ENCODE measurements at regions not wholly inside any gene's neighbourhood (a gene's known extent, or its start where the extent isn't known, plus 50 kb on each side); places are given as distances from the start of the nearest gene placed in this dataset.

DNA sequence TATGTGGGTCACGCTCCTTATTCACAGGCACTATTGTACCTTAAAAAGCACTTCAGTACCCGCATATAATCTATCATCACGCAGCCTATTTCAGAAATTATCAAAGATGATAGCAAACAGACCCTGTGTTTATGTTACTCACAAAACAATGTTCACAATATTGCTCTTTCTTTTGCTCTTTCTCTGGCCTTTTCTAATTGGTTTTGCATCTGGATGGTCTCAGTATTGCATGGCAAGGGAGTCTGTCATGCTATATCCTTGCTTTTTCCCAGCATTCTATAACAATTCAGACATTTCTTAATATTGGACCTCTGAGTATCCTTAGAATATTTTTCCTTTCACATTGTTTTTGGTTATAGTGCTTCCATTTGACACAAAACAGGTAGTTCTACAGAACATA lies 541.8 kb upstream of the KLF12 start:
- Histone ChIP-seq H3K27me3 (ENCODE audit: control insufficient read depth in 1 of 2, insufficient read depth in 2 of 2, low read length in 2 of 2) (no peaks in the 10 kb centered on the region), H4K20me1 (ENCODE audit: insufficient read depth, low read length) (no peaks in the 10 kb centered on the region), H3K9ac (ENCODE audit: insufficient read depth, low read depth, low read length) (no peak overlapping the region), H2AFZ (ENCODE audit: low read length) (no peak overlapping the region), H3K27ac (ENCODE audit: extremely low read length, insufficient read depth, low read length) (no peak overlapping the region), H3K4me3 (replicated peaks in 1 of 3; ENCODE audit: insufficient read depth in 1 of 3, low read depth in 2 of 3, low read length in 3 of 3) (no peak overlapping the region), H3K36me3 (replicated peaks in 1 of 2; ENCODE audit: control insufficient read depth in 1 of 2, insufficient read depth in 2 of 2, low read length in 2 of 2) (no peaks in the 10 kb centered on the region), H3K4me2 (ENCODE audit: low read depth, low read length) (no peak overlapping the region), H3K9me3 (ENCODE audit: low read length) (no peaks in the 10 kb centered on the region), H3K4me1 (ENCODE audit: insufficient read depth, low read length) (no peaks in the 10 kb centered on the region), H3K79me2 (ENCODE audit: insufficient read depth, low read length) (no peaks in the 10 kb centered on the region)
- intact Hi-C loops (cut with micrococcal nuclease; ENCODE audit: unreplicated experiment) = no loop called here
- BruUV-seq (replicated peaks) = no TSS peak
- ATAC-seq (no peak), DNase-seq (ENCODE audit: low spot score) (no peak), FAIRE-seq (no peak)
- CTCF ChIA-PET (ENCODE audit: low intra/inter-chr PET ratio, low total read pairs) = no interaction called here
- in situ Hi-C loops (cut with HindIII; ENCODE audit: extremely low pct_ligation_motif_present, low pct_unique_long_range_greater_than_20kb) = no loop called here
- TF ChIP-seq, protein P1, sequence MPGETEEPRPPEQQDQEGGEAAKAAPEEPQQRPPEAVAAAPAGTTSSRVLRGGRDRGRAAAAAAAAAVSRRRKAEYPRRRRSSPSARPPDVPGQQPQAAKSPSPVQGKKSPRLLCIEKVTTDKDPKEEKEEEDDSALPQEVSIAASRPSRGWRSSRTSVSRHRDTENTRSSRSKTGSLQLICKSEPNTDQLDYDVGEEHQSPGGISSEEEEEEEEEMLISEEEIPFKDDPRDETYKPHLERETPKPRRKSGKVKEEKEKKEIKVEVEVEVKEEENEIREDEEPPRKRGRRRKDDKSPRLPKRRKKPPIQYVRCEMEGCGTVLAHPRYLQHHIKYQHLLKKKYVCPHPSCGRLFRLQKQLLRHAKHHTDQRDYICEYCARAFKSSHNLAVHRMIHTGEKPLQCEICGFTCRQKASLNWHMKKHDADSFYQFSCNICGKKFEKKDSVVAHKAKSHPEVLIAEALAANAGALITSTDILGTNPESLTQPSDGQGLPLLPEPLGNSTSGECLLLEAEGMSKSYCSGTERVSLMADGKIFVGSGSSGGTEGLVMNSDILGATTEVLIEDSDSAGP (CRISPR knock-in tag; IDR thresholded peaks at IDR 0.05; ENCODE audit: borderline replicate concordance) = no peak
- TF ChIP-seq ERF (CRISPR knock-in tag; IDR thresholded peaks at IDR 0.05) = no peak
- no peak for TF ChIP-seq E2F2 (CRISPR knock-in tag; IDR thresholded peaks at IDR 0.05; ENCODE audit: borderline replicate concordance)
- TF ChIP-seq RARA (CRISPR knock-in tag; IDR thresholded peaks at IDR 0.05) = no peak
- TF ChIP-seq ZKSCAN1 (IDR thresholded peaks at IDR 0.05; ENCODE audit: low read length) = no peak
- no peak for TF ChIP-seq PITX1 (CRISPR knock-in tag; IDR thresholded peaks at IDR 0.05)
- no peak for TF ChIP-seq NR2F1 (CRISPR knock-in tag; IDR thresholded peaks at IDR 0.05)
- TF ChIP-seq, protein P2, sequence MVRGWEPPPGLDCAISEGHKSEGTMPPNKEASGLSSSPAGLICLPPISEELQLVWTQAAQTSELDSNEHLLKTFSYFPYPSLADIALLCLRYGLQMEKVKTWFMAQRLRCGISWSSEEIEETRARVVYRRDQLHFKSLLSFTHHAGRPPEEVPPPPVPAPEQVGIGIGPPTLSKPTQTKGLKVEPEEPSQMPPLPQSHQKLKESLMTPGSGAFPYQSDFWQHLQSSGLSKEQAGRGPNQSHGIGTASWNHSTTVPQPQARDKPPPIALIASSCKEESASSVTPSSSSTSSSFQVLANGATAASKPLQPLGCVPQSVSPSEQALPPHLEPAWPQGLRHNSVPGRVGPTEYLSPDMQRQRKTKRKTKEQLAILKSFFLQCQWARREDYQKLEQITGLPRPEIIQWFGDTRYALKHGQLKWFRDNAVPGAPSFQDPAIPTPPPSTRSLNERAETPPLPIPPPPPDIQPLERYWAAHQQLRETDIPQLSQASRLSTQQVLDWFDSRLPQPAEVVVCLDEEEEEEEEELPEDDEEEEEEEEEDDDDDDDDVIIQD (CRISPR knock-in tag; IDR thresholded peaks at IDR 0.05; ENCODE audit: low read depth) = no peak
- POLR2A ChIA-PET = no interaction called here
- 3% methylated on average over 3 of the region's 3 CpGs for WGBS (ENCODE audit: low lambda C conversion rate)
